AG04450 (cell line): ENCODE measurements at regions not wholly inside any gene's neighbourhood (a gene's known extent, or its start where the extent isn't known, plus 50 kb on each side); places are given as distances from the start of the nearest gene placed in this dataset.

Experiments
- CTCF ChIA-PET: fragments of 300-600, 350-600 bp; formaldehyde crosslinking; extraction: SDS; loops from one replicate; lab custom pipeline; 2022; ENCODE audit warnings: antibody characterized with exemption, inconsistent platforms; lab: Charles Lee
- POLR2A ChIA-PET: fragments of 350-600 bp; formaldehyde crosslinking; extraction: SDS; loops from one replicate; lab custom pipeline; 2021; ENCODE audit warnings: antibody characterized with exemption, inconsistent platforms; lab: Yijun Ruan, JAX
- DNase-seq: peaks from one replicate; pipeline ENCODE4 v3.0.0-alpha.2; 2011; ENCODE audit warnings: low read depth, low spot score
- H3K27ac ChIP-seq: one replicate; pipeline ENCODE4 v1.5.1; 2012; ENCODE audit warnings: low read depth, low read length, control low read depth
- H3K27me3 ChIP-seq: one replicate; pipeline ENCODE4 v1.6.0; 2012; ENCODE audit warnings: low read length; ENCODE audit not compliant: control insufficient read depth, insufficient read depth
- H3K4me3 ChIP-seq: 2 replicates; pipeline ENCODE4 v1.5.1; 2011; ENCODE audit warnings: mild to moderate bottlenecking, low read depth, low read length, control low read depth
- H3K9me3 ChIP-seq: 2 replicates; pipeline ENCODE4 v1.5.1; 2012; ENCODE audit warnings: low read length; ENCODE audit not compliant: control insufficient read depth, insufficient read depth
- TF ChIP-seq, protein P1 (sequence below): IDR thresholded peaks from 2 replicates; pipeline ENCODE4 v1.5.1; 2011; ENCODE audit warnings: low read depth, low read length, control low read depth, inconsistent platforms

DNA sequence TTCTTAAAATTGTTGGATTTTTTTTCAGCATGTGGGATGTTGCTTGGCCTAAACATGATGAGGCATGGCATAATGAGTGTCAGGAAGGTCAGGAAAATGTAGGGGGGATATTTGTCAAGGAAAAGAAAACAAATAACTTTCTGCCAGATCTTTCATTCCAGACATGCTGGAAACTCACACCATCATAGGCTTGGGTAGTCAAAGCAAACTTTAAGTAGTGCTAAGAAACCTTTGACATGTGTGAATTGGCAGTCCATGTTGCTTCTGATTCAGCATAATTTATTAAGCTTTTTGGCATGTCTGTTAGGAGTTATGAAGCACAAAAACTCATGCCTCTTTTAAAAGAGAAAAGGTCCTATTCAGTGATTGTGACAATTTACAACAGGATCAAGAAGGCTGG lies 61.3 kb upstream of the MTAP start:
- Histone ChIP-seq H3K9me3 (no peaks in the 10 kb centered on the region), H3K4me3 (no peak overlapping the region), H3K27ac (no peak overlapping the region), H3K27me3 (no peaks in the 10 kb centered on the region)
- CTCF ChIA-PET: no interaction called here
- no peak for DNase-seq
- POLR2A ChIA-PET: interaction anchor here (0.6 kb wide), 1 partner anchor 28 kb away, joined by 3 read pairs; no protein-coding TSS in a partner anchor
- TF ChIP-seq, protein P1, sequence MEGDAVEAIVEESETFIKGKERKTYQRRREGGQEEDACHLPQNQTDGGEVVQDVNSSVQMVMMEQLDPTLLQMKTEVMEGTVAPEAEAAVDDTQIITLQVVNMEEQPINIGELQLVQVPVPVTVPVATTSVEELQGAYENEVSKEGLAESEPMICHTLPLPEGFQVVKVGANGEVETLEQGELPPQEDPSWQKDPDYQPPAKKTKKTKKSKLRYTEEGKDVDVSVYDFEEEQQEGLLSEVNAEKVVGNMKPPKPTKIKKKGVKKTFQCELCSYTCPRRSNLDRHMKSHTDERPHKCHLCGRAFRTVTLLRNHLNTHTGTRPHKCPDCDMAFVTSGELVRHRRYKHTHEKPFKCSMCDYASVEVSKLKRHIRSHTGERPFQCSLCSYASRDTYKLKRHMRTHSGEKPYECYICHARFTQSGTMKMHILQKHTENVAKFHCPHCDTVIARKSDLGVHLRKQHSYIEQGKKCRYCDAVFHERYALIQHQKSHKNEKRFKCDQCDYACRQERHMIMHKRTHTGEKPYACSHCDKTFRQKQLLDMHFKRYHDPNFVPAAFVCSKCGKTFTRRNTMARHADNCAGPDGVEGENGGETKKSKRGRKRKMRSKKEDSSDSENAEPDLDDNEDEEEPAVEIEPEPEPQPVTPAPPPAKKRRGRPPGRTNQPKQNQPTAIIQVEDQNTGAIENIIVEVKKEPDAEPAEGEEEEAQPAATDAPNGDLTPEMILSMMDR: no peak

DNA sequence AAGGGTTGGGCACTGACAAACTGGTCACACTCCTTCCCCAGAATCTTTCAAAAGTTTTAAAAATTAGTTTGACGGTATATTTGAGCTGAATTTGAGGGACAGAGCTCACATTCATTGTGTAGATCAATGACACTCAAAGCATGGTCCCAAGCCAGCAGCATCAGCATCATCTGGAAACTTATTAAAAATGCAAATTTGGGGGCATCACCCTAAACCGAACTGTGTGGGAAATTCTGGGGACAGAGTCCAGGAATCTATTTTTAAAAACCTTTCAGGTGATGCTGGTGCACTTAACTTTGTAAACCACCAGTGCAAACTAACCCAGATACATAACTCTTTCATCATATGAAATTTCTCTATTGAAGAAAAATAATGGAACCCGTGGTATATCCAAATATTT lies 58.1 kb upstream of the MTAP start:
- ChIA-PET POLR2A (no interaction called here), CTCF (interaction anchor here (1.4 kb wide), 1 partner anchor 35 kb away, joined by 4 read pairs; no protein-coding TSS in a partner anchor)
- H3K9me3 ChIP-seq: no peaks in the 10 kb centered on the region
- TF ChIP-seq, protein P1: no peak
- no peak for DNase-seq
- no peak overlapping the region for H3K4me3 ChIP-seq
- H3K27ac ChIP-seq: no peak overlapping the region
- H3K27me3 ChIP-seq: no peaks in the 10 kb centered on the region

DNA sequence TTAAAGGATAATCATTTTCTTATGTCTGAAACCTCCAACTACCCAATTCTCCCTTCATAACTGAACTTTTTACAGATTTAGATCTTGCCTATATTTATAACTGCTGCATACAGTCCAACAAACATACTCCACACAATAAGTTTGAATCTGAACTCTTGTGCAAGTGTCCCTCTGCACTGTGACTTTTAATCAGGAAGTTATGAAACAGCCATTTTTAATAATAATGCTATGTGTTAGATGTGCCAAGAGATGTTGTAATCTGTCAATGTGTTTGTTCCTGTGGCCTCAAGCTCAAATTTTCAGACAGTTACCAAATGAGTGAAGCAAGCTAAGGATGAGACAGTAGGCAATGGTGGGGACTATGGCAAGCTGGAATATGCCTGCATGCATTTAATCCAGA lies 57.6 kb upstream of the MTAP start:
- TF ChIP-seq, protein P1: no peak
- H3K27ac ChIP-seq: no peak overlapping the region
- ChIA-PET CTCF (no interaction called here), POLR2A (no interaction called here)
- no peak for DNase-seq
- H3K4me3 ChIP-seq: no peak overlapping the region
- no peaks in the 10 kb centered on the region for H3K9me3 ChIP-seq
- no peaks in the 10 kb centered on the region for H3K27me3 ChIP-seq

DNA sequence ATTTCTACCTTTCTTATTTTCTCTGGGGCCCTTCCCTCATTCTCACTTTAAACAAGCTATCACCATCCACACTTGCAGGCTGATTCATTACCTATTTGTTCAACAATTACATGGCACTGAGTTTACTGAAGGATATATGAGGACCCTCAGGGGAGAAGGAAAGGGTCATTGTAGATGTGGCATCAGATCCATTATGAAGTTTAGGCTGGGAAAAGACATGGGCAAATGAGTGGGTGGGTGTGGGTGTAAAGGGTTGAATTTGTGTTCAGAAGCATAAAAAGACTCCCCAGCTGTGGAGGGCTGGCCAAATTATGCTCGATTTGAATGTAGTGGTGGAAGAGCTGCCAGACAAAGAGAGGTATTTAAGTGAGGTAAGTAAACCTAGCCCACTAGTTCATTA lies 55.9 kb upstream of the MTAP start:
- Histone ChIP-seq H3K27ac (no peak overlapping the region), H3K4me3 (no peak overlapping the region), H3K27me3 (no peaks in the 10 kb centered on the region), H3K9me3 (no peaks in the 10 kb centered on the region)
- CTCF ChIA-PET: interaction anchor here (0.6 kb wide), 1 partner anchor 278 kb away, joined by 3 read pairs; no protein-coding TSS in a partner anchor
- DNase-seq: no peak
- TF ChIP-seq, protein P1: no peak
- POLR2A ChIA-PET: no interaction called here

DNA sequence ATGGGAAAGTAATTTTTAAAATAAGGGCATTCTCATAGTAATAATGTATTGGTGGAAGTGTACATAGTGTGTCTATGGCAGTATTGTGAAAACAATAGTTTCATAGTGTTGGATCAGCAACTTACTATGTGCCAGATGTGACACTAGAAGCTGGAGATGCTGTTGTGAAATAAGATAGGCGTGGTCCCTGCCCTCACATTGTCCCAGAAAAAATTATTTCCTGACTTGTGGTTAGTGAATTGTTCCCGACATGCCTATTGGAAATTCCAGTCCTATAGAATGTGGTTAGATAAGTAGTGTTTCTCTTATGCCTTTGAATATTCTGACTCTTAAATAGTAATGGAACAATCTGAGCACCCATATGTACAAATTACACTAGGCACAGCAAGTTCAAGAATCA lies 55.3 kb upstream of the MTAP start:
- no peak for DNase-seq
- POLR2A ChIA-PET: no interaction called here

More for the DNA sequence above, 55.3 kb upstream of the MTAP start:
- H3K4me3 ChIP-seq: no peak overlapping the region
- no peaks in the 10 kb centered on the region for H3K9me3 ChIP-seq
- no peaks in the 10 kb centered on the region for H3K27me3 ChIP-seq
- TF ChIP-seq, protein P1: no peak
- CTCF ChIA-PET: no interaction called here
- no peak overlapping the region for H3K27ac ChIP-seq
